ENCODE measurements at regions not wholly inside any gene's neighbourhood (a gene's known extent, or its start where the extent isn't known, plus 50 kb on each side); places are given as distances from the start of the nearest gene placed in this dataset.

GRCh38 chr10:131436458-131436857 is 124.9 kb upstream of the TCERG1L start:
- TF ChIP-seq, protein P1, sequence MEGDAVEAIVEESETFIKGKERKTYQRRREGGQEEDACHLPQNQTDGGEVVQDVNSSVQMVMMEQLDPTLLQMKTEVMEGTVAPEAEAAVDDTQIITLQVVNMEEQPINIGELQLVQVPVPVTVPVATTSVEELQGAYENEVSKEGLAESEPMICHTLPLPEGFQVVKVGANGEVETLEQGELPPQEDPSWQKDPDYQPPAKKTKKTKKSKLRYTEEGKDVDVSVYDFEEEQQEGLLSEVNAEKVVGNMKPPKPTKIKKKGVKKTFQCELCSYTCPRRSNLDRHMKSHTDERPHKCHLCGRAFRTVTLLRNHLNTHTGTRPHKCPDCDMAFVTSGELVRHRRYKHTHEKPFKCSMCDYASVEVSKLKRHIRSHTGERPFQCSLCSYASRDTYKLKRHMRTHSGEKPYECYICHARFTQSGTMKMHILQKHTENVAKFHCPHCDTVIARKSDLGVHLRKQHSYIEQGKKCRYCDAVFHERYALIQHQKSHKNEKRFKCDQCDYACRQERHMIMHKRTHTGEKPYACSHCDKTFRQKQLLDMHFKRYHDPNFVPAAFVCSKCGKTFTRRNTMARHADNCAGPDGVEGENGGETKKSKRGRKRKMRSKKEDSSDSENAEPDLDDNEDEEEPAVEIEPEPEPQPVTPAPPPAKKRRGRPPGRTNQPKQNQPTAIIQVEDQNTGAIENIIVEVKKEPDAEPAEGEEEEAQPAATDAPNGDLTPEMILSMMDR (IDR thresholded peaks at IDR 0.05; ENCODE audit: borderline replicate concordance, insufficient read depth, low read depth, low read length), result no peak
- no peak overlapping the region for H3K4me3 ChIP-seq (ENCODE audit: low read depth, low read length)

GRCh38 chr10:131437556-131438475 is 126.3 kb upstream of the TCERG1L start:
- H3K4me3 ChIP-seq (ENCODE audit: low read depth, low read length), result no peak overlapping the region
- TF ChIP-seq, protein P1 (IDR thresholded peaks at IDR 0.05; ENCODE audit: borderline replicate concordance, insufficient read depth, low read depth, low read length), result no peak

DNA sequence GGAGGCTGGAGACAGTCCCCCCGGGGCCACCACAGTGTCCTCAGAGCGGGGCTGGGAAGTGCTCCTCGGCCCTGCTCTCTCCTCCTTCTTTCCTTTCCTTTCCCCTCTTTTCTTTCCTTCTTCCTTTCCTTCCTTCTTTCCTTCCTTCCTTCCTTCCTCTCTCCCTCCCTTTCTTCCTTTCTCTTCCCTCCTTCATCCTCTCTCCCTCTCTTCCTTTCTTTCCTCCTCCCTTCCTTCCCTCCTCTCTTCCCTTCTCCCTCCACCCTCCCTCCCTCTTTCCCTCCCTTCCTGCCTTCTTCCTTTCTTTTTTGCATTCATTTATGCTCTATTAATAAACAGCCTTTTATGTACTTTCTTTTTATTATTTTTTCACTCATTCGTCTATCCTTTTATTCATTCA is 127.1 kb upstream of the TCERG1L start:
- no peak overlapping the region for H3K4me3 ChIP-seq (ENCODE audit: low read depth, low read length)
- TF ChIP-seq, protein P1 (IDR thresholded peaks at IDR 0.05; ENCODE audit: borderline replicate concordance, insufficient read depth, low read depth, low read length), result no peak

- TF ChIP-seq, protein P1 (IDR thresholded peaks at IDR 0.05; ENCODE audit: borderline replicate concordance, insufficient read depth, low read depth, low read length), result no peak
Measured at GRCh38 chr10:131439705-131440104, 128.2 kb upstream of the TCERG1L start.

GRCh38 chr10:131440405-131441360 is 129.2 kb upstream of the TCERG1L start:
- no peak overlapping the region for H3K4me3 ChIP-seq (ENCODE audit: low read depth, low read length)
- TF ChIP-seq, protein P1 (IDR thresholded peaks at IDR 0.05; ENCODE audit: borderline replicate concordance, insufficient read depth, low read depth, low read length), result no peak

More at GRCh38 chr10:131439705-131440104, 128.2 kb upstream of the TCERG1L start:
- H3K4me3 ChIP-seq (ENCODE audit: low read depth, low read length), result no peak overlapping the region

DNA sequence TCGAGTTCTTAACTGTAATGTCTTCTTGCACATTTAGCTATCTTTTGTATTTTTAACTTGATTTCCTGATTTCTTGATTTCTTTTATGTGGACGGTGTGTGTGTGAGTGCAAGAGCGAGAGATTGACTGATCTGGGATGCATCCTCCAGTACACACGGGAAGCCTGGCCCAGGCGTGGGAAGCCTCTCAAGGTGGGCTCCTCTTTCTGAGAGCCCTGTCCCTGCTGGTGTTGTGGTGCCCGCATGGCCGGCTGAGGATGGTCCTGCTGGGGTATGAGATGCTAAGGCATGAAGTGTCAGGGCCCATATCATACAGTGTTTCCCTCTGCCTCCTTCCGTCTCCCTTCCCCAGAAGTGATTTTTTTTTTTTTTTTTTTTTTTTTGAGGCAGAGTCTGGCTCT is 130.8 kb upstream of the TCERG1L start:
- TF ChIP-seq, protein P1 (IDR thresholded peaks at IDR 0.05; ENCODE audit: borderline replicate concordance, insufficient read depth, low read depth, low read length), result no peak
- no peak overlapping the region for H3K4me3 ChIP-seq (ENCODE audit: low read depth, low read length)
